ENCODE measurements at regions not wholly inside any gene's neighbourhood (a gene's known extent, or its start where the extent isn't known, plus 50 kb on each side); places are given as distances from the start of the nearest gene placed in this dataset.

DNA sequence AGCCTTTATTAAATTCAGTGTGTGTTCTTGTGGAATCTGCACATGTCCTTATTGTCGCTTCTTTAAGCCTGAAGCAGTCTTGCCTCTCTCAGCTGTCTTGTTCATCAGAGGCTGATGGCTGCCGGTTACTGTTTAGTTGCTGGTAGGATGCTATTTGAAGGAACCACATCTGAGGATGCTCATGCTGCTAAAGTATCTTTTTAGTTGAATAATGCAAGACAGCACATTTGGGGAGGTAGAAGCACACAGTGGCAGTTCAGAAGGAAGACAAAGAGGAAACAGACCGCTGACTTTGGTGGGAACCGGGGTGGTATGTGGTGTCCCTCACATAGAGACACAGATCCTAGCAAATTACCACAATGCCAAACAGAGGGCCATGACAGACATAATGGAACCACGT is 144.2 kb upstream of the HDDC2 start:
- peaks cover 22% of the 10 kb centered on the region for H3K4me1 Mint-ChIP-seq
- no peaks in the 10 kb centered on the region for H3F3A ChIP-seq (replicated peaks; ENCODE audit: low read depth)
- ATAC-seq (no peak), DNase-seq (ENCODE audit: low spot score) (no peak)
- no peaks in the 10 kb centered on the region for H3K79me2 ChIP-seq (replicated peaks; ENCODE audit: insufficient read depth)
- no peaks in the 10 kb centered on the region; the same call in 1 of the 2 replicates for H3K36me3 ChIP-seq (ENCODE audit: insufficient read depth)
- H3K27ac Mint-ChIP-seq = no peak overlapping the region
- H3K9me2 ChIP-seq (ENCODE audit: insufficient read depth) = no peaks in the 10 kb centered on the region; the same call in 1 of the 2 replicates
- H3K27ac ChIP-seq (ENCODE audit: low read depth) = no peak overlapping the region
- peaks cover 6% of the 10 kb centered on the region for H3K27me3 Mint-ChIP-seq (ENCODE audit: insufficient read depth, low read depth, poor library complexity)
- peaks cover 17% of the 10 kb centered on the region for H3K9me3 Mint-ChIP-seq
- no peaks in the 10 kb centered on the region for H3K27me3 ChIP-seq (ENCODE audit: insufficient read depth)
- H3K4me2 ChIP-seq = no peak overlapping the region
- TF ChIP-seq, protein P1, sequence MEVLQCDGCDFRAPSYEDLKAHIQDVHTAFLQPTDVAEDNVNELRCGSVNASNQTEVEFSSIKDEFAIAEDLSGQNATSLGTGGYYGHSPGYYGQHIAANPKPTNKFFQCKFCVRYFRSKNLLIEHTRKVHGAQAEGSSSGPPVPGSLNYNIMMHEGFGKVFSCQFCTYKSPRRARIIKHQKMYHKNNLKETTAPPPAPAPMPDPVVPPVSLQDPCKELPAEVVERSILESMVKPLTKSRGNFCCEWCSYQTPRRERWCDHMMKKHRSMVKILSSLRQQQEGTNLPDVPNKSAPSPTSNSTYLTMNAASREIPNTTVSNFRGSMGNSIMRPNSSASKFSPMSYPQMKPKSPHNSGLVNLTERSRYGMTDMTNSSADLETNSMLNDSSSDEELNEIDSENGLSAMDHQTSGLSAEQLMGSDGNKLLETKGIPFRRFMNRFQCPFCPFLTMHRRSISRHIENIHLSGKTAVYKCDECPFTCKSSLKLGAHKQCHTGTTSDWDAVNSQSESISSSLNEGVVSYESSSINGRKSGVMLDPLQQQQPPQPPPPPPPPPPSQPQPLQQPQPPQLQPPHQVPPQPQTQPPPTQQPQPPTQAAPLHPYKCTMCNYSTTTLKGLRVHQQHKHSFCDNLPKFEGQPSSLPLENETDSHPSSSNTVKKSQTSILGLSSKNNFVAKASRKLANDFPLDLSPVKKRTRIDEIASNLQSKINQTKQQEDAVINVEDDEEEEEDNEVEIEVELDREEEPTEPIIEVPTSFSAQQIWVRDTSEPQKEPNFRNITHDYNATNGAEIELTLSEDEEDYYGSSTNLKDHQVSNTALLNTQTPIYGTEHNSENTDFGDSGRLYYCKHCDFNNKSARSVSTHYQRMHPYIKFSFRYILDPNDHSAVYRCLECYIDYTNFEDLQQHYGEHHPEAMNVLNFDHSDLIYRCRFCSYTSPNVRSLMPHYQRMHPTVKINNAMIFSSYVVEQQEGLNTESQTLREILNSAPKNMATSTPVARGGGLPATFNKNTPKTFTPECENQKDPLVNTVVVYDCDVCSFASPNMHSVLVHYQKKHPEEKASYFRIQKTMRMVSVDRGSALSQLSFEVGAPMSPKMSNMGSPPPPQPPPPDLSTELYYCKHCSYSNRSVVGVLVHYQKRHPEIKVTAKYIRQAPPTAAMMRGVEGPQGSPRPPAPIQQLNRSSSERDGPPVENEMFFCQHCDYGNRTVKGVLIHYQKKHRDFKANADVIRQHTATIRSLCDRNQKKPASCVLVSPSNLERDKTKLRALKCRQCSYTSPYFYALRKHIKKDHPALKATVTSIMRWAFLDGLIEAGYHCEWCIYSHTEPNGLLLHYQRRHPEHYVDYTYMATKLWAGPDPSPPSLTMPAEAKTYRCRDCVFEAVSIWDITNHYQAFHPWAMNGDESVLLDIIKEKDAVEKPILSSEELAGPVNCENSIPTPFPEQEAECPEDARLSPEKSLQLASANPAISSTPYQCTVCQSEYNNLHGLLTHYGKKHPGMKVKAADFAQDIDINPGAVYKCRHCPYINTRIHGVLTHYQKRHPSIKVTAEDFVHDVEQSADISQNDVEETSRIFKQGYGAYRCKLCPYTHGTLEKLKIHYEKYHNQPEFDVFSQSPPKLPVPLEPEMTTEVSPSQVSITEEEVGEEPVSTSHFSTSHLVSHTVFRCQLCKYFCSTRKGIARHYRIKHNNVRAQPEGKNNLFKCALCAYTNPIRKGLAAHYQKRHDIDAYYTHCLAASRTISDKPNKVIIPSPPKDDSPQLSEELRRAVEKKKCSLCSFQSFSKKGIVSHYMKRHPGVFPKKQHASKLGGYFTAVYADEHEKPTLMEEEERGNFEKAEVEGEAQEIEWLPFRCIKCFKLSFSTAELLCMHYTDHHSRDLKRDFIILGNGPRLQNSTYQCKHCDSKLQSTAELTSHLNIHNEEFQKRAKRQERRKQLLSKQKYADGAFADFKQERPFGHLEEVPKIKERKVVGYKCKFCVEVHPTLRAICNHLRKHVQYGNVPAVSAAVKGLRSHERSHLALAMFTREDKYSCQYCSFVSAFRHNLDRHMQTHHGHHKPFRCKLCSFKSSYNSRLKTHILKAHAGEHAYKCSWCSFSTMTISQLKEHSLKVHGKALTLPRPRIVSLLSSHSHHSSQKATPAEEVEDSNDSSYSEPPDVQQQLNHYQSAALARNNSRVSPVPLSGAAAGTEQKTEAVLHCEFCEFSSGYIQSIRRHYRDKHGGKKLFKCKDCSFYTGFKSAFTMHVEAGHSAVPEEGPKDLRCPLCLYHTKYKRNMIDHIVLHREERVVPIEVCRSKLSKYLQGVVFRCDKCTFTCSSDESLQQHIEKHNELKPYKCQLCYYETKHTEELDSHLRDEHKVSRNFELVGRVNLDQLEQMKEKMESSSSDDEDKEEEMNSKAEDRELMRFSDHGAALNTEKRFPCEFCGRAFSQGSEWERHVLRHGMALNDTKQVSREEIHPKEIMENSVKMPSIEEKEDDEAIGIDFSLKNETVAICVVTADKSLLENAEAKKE (CRISPR knock-in tag; IDR thresholded peaks at IDR 0.05) = no peak
- TF ChIP-seq STAT1 (IDR thresholded peaks at IDR 0.05; ENCODE audit: unreplicated experiment) = no peak
- no peak for TF ChIP-seq NANOG (IDR thresholded peaks at IDR 0.05; ENCODE audit: borderline replicate concordance)
- TF ChIP-seq, protein P2, sequence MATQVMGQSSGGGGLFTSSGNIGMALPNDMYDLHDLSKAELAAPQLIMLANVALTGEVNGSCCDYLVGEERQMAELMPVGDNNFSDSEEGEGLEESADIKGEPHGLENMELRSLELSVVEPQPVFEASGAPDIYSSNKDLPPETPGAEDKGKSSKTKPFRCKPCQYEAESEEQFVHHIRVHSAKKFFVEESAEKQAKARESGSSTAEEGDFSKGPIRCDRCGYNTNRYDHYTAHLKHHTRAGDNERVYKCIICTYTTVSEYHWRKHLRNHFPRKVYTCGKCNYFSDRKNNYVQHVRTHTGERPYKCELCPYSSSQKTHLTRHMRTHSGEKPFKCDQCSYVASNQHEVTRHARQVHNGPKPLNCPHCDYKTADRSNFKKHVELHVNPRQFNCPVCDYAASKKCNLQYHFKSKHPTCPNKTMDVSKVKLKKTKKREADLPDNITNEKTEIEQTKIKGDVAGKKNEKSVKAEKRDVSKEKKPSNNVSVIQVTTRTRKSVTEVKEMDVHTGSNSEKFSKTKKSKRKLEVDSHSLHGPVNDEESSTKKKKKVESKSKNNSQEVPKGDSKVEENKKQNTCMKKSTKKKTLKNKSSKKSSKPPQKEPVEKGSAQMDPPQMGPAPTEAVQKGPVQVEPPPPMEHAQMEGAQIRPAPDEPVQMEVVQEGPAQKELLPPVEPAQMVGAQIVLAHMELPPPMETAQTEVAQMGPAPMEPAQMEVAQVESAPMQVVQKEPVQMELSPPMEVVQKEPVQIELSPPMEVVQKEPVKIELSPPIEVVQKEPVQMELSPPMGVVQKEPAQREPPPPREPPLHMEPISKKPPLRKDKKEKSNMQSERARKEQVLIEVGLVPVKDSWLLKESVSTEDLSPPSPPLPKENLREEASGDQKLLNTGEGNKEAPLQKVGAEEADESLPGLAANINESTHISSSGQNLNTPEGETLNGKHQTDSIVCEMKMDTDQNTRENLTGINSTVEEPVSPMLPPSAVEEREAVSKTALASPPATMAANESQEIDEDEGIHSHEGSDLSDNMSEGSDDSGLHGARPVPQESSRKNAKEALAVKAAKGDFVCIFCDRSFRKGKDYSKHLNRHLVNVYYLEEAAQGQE (IDR thresholded peaks at IDR 0.05; ENCODE audit: unreplicated experiment) = no peak
- TF ChIP-seq, protein P3, sequence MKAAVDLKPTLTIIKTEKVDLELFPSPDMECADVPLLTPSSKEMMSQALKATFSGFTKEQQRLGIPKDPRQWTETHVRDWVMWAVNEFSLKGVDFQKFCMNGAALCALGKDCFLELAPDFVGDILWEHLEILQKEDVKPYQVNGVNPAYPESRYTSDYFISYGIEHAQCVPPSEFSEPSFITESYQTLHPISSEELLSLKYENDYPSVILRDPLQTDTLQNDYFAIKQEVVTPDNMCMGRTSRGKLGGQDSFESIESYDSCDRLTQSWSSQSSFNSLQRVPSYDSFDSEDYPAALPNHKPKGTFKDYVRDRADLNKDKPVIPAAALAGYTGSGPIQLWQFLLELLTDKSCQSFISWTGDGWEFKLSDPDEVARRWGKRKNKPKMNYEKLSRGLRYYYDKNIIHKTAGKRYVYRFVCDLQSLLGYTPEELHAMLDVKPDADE (IDR thresholded peaks at IDR 0.05) = no peak
- no peak for TF ChIP-seq EZH2 (IDR thresholded peaks at IDR 0.05; ENCODE audit: low read depth, unreplicated experiment)
- TF ChIP-seq ZNF331 (CRISPR knock-in tag; IDR thresholded peaks at IDR 0.05; ENCODE audit: low read depth) = no peak
- TF ChIP-seq, protein P4, sequence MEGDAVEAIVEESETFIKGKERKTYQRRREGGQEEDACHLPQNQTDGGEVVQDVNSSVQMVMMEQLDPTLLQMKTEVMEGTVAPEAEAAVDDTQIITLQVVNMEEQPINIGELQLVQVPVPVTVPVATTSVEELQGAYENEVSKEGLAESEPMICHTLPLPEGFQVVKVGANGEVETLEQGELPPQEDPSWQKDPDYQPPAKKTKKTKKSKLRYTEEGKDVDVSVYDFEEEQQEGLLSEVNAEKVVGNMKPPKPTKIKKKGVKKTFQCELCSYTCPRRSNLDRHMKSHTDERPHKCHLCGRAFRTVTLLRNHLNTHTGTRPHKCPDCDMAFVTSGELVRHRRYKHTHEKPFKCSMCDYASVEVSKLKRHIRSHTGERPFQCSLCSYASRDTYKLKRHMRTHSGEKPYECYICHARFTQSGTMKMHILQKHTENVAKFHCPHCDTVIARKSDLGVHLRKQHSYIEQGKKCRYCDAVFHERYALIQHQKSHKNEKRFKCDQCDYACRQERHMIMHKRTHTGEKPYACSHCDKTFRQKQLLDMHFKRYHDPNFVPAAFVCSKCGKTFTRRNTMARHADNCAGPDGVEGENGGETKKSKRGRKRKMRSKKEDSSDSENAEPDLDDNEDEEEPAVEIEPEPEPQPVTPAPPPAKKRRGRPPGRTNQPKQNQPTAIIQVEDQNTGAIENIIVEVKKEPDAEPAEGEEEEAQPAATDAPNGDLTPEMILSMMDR (conservative IDR thresholded peaks at IDR 0.05; ENCODE audit: low read depth in 2 of 2) = no peak
- no peak for TF ChIP-seq POLR2AphosphoS5 (IDR thresholded peaks at IDR 0.05; ENCODE audit: low read depth)
- no peak for TF ChIP-seq ZNF114 (CRISPR knock-in tag; IDR thresholded peaks at IDR 0.05)
- no peak for TF ChIP-seq CREB1 (CRISPR knock-in tag; IDR thresholded peaks at IDR 0.05; ENCODE audit: low read depth)
- TF ChIP-seq EZH2phosphoT487 (IDR thresholded peaks at IDR 0.05; ENCODE audit: unreplicated experiment) = no peak
- no peak for TF ChIP-seq JUNB (IDR thresholded peaks at IDR 0.05; ENCODE audit: unreplicated experiment)
- H2AFZ ChIP-seq = 0 out of 2 replicates have a peak overlapping the region, but pooled peaks have one; percentile 12
- H3K4me1 ChIP-seq (ENCODE audit: insufficient read depth) = peaks cover 6% of the 10 kb centered on the region
- no peak overlapping the region for H3K4me3 ChIP-seq
- peaks cover 7% of the 10 kb centered on the region; the same call in 2 of the 3 replicates for H3K36me3 Mint-ChIP-seq (ENCODE audit: low read depth)
- no peaks in the 10 kb centered on the region for H4K20me1 ChIP-seq (replicated peaks; ENCODE audit: insufficient read depth)
- H3K4me3 Mint-ChIP-seq = no peak overlapping the region

All from GM23338 (cell line).